Type B pancreatic cell (in vitro differentiated cells): ENCODE measurements at regions not wholly inside any gene's neighbourhood (a gene's known extent, or its start where the extent isn't known, plus 50 kb on each side); places are given as distances from the start of the nearest gene placed in this dataset.

Experiments used
- DNase-seq: peaks from one replicate; pipeline ENCODE4 v3.0.0; 2021; ENCODE audit warnings: mixed read lengths; ENCODE audit not compliant: unreplicated experiment; ENCODE audit errors: extremely low spot score
- H3K27ac Mint-ChIP-seq: 2 replicates; pipeline ENCODE4 v1.8.0; 2021; ENCODE audit warnings: mild to moderate bottlenecking, mixed read lengths
- H3K27me3 Mint-ChIP-seq: 2 replicates; pipeline ENCODE4 v1.8.0; 2021; ENCODE audit warnings: mixed read lengths
- H3K36me3 Mint-ChIP-seq: 2 replicates; pipeline ENCODE4 v1.8.0; 2021; ENCODE audit warnings: mixed read lengths
- H3K4me1 Mint-ChIP-seq: one replicate; pipeline ENCODE4 v1.8.0; 2021; ENCODE audit warnings: mixed read lengths; ENCODE audit not compliant: unreplicated experiment
- H3K4me3 Mint-ChIP-seq: 2 replicates; pipeline ENCODE4 v1.8.0; 2021; ENCODE audit warnings: mild to moderate bottlenecking, mixed read lengths
- H3K9me3 Mint-ChIP-seq: 2 replicates; pipeline ENCODE4 v1.8.0; 2021; ENCODE audit warnings: mixed read lengths
- TF ChIP-seq, protein P1 (sequence below): fragments of 200-600 bp; sonication (generic); conservative IDR thresholded peaks from 2 replicates; pipeline ENCODE4 v1.5.0; 2021; ENCODE audit warnings: antibody characterized with exemption, mild to moderate bottlenecking

DNA sequence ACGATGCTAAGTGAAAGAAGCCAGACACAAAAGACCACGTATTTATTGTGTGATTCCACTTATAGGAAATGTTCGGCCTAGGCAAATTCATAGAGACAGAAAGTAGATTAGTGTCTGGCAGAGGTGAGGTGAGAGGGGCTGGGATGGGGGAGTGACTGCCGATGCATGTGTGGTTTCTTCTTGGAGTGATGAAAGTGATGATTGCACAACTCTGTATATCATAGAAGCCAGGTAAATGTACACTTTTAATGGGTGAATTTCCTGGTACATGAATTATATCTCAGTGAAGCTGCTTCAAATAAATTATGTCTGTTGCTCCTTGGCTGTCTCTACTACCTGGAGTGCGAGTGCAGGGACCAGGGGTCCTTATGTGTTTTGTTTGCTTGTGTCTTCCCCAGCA lies 76.2 kb upstream of the PTCH1 start:
- Mint-ChIP-seq H3K9me3 (peaks cover 4% of the 10 kb centered on the region), H3K27ac (no peak overlapping the region), H3K36me3 (peaks cover 3% of the 10 kb centered on the region), H3K4me3 (no peak overlapping the region), H3K27me3 (peaks cover 7% of the 10 kb centered on the region), H3K4me1 (peaks cover 5% of the 10 kb centered on the region)
- no peak for DNase-seq
- TF ChIP-seq, protein P1, sequence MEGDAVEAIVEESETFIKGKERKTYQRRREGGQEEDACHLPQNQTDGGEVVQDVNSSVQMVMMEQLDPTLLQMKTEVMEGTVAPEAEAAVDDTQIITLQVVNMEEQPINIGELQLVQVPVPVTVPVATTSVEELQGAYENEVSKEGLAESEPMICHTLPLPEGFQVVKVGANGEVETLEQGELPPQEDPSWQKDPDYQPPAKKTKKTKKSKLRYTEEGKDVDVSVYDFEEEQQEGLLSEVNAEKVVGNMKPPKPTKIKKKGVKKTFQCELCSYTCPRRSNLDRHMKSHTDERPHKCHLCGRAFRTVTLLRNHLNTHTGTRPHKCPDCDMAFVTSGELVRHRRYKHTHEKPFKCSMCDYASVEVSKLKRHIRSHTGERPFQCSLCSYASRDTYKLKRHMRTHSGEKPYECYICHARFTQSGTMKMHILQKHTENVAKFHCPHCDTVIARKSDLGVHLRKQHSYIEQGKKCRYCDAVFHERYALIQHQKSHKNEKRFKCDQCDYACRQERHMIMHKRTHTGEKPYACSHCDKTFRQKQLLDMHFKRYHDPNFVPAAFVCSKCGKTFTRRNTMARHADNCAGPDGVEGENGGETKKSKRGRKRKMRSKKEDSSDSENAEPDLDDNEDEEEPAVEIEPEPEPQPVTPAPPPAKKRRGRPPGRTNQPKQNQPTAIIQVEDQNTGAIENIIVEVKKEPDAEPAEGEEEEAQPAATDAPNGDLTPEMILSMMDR: no peak

DNA sequence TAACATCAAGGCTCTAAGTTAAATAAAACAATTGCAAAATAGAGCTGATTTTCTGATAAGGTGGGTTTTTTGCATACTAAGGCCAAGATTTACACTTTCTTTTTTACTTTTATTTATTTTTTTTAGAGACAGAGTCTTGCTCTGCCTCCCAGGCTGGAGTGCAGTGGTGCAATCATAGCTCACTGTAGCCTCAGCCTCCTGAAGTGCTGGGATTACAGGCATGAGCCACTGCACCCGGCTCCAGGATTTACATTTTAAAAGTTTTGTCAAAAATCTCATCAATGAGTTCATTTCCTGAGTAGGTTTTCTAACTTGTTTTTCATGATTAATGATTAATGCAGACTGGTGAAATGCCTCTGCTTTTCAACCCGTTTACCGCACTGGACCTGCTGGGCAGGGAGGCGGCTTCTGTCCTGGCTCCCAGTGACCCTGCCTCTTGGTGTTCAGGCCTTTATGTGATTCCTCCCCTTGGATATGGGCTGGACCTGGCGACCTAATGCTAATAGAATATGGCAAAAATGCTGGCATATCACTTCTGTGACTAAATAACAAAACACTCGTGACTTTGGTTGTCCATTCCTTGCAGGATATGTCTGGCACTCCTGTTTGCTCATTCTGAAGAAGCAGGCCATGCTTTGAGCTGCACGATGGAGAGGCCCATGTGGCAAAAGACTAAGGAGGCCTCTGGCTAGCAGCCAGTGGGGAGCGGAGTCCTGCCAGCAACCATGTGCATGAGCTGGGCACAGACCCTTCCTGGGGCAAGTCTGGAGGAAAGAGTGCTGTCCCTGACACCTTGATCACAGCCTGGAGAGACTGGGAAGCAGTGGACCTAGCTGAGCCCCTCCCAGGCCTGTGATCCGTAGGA lies 72.2 kb upstream of the PTCH1 start:
- Mint-ChIP-seq H3K4me1 (peaks cover 19% of the 10 kb centered on the region), H3K9me3 (peaks cover 4% of the 10 kb centered on the region), H3K27ac (no peak overlapping the region), H3K4me3 (no peak overlapping the region), H3K36me3 (peaks cover 3% of the 10 kb centered on the region), H3K27me3 (peaks cover 9% of the 10 kb centered on the region)
- TF ChIP-seq, protein P1: no peak
- DNase-seq: no peak

DNA sequence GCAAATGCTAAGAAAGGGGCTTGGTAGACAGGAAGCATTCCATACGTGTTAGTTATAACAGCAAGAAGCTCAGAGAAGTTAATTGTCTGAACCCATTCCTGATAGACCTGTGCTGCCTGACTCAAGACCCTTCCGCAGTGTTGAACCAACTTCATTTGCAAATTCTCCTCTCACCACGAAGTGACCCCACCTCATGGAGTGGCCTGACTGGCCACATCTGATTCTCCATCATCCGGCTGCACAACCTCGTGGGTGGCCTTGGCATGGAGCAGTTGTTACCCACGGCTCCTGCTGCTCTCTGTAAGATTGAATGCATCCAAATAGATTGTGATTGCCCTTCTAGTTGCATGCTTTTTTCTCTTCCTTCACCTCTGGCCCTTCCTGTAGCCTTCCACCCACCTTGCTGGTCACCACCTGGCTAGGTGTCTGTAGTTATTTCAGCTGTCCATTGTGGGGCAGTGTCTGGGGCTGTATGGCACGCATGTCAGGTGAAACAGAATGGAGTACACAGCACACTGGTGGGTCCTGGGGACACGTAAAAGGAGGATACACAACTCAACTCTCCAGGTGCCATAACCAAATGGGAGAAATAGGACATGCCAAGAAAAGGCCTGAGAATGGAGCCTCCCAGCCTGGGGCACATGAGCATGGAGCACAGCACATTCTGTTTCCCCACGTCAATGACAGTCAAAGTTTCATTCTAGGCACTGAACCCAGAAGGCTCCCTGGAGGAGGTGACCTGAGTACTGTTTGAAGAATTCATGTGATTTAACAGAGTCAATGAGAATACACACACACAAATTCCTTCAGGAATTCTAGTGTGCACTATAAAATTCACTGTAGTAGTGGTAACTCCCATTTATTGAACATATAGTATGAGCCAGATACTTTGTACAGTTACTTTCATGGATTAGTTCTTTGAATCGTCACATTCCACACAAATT lies 70.5 kb upstream of the PTCH1 start:
- TF ChIP-seq, protein P1: no peak
- peaks cover 13% of the 10 kb centered on the region for H3K27me3 Mint-ChIP-seq

DNA sequence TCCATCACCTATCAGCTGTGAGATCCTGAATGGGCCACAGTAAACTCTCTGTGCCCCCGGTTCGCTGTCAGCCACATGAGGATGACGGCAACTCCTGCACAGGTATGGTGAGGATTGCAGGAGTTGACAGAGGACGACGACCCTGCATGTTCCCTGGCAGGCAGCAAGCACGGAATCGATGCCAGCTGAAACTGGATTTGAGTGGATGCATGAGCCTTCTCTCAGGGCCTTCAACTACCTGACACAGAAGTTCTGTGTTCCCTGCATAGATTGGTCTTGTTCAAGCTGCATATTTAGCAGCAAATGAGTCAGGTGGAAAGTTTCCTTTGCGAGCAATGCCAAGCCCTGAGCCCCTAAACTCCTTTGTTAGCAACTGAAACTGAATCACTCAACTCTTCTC lies 69.6 kb upstream of the PTCH1 start:
- DNase-seq: no peak
- TF ChIP-seq, protein P1: no peak
- Mint-ChIP-seq H3K9me3 (peaks cover 4% of the 10 kb centered on the region), H3K4me1 (peaks cover 32% of the 10 kb centered on the region), H3K4me3 (no peak overlapping the region), H3K27me3 (peaks cover 14% of the 10 kb centered on the region), H3K36me3 (no peaks in the 10 kb centered on the region), H3K27ac (no peak overlapping the region)

More for the DNA sequence above, 70.5 kb upstream of the PTCH1 start:
- Mint-ChIP-seq H3K4me1 (peaks cover 25% of the 10 kb centered on the region), H3K9me3 (peaks cover 4% of the 10 kb centered on the region), H3K36me3 (peaks cover 3% of the 10 kb centered on the region), H3K27ac (no peak overlapping the region), H3K4me3 (no peak overlapping the region)
- no peak for DNase-seq

DNA sequence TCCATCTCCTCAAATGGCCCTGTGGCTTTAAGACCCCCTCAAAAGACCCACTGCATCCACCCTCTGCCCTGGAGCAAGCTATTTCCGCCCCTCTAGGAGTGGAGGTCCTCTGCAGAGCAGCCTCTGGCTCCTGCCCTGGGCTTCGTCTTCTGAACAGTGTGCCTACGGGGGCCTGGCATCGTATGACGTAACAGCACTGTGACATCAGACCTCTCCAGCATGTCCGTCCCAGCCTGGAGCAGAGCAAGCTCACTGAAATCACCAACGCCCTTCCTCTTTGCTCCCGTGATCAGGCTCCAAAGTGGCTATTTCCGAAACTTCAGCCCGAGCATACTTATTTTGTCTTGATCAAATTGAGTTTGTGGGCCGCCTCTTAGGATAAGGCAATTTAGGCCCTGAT lies 69.1 kb upstream of the PTCH1 start:
- H3K9me3 Mint-ChIP-seq: peaks cover 4% of the 10 kb centered on the region
- H3K27me3 Mint-ChIP-seq: peaks cover 19% of the 10 kb centered on the region
- H3K36me3 Mint-ChIP-seq: no peaks in the 10 kb centered on the region
- TF ChIP-seq, protein P1: no peak
- H3K27ac Mint-ChIP-seq: no peak overlapping the region
- no peak overlapping the region for H3K4me3 Mint-ChIP-seq
- no peak for DNase-seq
- H3K4me1 Mint-ChIP-seq: peaks cover 37% of the 10 kb centered on the region
